GM19372 (cell line): ENCODE measurements at regions not wholly inside any gene's neighbourhood (a gene's known extent, or its start where the extent isn't known, plus 50 kb on each side); places are given as distances from the start of the nearest gene placed in this dataset.
"Not testable (repeated sequence)": the region's sequence is repeated elsewhere in the genome, so short reads cannot be mapped to it uniquely, and the experiment has no call there.

ENCODE experiments used
- ATAC-seq: cut with Tn5 transposase; IDR thresholded peaks from one replicate; pipeline ENCODE4 v1.9.1; 2021; ENCODE audit warnings: mild to moderate bottlenecking, low read depth, moderate library complexity; ENCODE audit not compliant: unreplicated experiment

- ATAC-seq: no peak
These were observed 1159.6 kb upstream of the EPHA6 start for GRCh38 chr3:95654570-95655362.

DNA sequence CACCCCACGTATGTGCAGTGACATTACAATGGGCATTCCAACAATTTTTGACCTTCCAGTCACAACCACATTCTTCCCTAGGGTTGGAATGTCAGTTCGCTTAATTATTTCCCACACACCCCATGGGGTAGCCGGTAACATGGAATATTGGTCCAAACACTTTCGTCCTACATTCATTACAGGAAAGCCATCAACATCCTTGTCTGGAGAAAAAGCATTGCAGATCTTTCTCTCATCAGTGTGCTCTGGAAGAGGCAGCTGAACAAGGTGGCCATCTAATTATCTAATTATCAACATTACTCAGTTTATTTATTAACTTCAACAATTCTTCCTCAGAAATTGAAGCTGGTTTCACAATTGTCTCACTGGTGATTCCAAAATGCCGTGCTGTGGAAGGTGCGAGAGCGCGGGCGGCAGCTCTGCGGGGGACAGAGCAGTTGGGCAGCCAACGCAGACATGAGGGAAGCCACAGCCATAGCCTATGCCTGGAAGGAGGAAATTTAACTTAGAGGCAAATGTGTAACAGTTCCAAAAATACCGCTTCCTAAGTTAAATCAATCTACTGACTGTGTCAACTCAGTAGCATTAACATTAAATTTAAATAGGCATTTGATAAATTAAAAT, 1158.9 kb upstream of the EPHA6 start:
- no peak for ATAC-seq

- no peak for ATAC-seq
These were observed 1143.6 kb upstream of the EPHA6 start for GRCh38 chr3:95670765-95671164.

DNA sequence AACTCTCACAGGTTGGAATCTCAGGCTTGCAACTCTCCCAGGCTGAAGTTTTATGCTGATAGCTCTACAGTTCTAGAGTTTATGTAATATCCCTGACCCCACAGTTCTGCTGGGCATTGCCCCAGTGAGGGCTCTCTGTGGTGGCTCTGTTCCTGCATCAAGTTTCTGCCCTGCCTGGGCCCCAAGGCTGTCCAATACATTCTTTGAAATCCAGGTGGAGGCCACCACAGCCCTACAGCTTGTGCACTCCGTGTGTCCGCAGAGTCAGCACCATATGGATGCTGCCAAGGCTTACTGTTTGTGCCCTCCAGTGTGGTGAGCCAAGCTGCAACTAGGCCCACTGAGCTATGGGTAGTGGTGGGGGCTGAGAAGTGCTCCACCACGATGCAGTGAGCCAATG, 1141.2 kb upstream of the EPHA6 start:
- ATAC-seq: no peak

DNA sequence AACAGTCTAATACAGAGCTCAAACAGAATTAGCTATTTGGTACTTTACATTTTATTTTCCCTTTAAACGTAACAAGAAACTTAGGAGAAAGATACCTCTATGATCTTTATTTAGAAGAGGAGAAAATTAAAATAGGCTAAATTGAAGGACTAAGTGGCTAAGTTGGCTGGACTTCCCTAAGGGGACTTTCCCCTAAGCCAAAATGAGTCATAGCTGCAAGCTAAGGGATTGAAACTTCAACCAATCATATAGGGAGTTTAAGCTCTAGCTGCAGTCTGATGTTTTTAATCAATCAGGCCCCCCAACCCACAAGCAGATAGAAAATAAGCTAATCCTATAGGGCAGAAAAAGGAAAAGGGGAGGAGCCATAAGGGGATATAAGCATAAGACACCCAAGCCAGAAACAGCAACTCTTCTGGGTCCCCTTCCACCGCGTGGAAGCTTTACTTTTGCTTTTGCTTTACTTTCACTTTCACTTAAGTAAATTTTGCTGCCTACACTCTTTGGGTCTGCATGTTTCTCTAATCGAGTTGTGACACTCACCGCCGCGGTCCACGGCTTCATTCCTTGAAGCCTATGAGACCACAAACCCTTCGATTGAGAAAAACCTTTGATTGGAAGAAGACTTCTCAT, 1108.5 kb upstream of the EPHA6 start:
- ATAC-seq: no peak

DNA sequence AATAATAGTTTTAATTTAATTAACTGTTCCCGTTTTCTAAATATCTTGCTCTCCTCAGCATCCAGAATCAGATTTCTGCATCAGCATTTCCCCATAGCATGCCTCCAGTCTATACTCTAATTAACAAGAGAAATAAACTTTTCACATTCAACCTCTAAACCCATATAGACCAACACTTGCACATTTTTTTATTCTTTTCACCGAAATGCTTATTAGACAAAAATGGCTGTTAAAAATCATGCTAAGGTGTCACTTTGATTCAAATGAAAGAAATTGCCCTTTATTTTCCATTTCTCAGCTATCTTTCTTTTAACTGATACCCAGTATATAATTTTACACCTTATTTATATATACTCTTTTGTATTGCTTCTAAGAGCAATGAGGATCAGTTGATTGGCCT, 1107.1 kb upstream of the EPHA6 start:
- no peak for ATAC-seq

- no peak for ATAC-seq
These were observed 1103.7 kb upstream of the EPHA6 start for GRCh38 chr3:95710684-95711083.

DNA sequence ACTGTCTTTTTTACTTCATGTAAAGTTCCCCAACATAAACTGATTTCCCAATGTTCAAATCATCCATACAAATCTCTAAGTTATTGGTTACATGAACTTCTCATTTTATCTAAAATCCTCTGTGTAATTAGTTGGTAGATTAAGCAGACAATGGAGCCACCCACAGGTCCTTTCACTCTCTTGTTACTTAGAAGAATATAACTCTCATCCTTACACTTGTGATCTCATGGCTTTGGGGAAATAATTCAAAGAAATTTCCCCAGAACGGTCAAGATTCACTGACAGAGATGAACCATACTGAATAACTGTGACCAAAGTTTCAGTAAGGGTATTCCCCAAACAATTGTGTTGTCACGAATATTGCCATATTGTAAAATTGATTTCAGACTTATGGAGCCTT, 1102.6 kb upstream of the EPHA6 start:
- no peak for ATAC-seq

- no peak for ATAC-seq
These were observed 1099.3 kb upstream of the EPHA6 start for GRCh38 chr3:95715128-95715527.

DNA sequence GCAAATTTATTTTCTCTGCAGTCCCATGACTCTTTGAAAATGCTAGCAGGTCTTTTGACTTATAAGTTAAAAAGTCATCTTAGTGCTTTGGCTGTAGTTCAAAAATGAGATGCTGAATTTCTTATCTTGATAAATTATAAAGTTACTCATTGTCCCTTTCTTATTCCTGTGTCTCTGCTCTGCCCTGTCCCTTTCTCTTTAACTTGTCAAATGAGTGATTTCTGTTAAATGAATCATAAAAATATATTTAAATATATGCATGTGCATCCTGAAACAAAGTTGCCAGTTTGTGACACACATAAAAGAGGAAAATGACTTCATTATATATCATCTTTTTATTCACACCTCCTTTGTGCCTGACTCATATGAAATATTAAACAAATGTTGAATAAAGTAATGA, 1097.3 kb upstream of the EPHA6 start:
- ATAC-seq: no peak

GRCh38 chr3:95718168-95718567, 1096.2 kb upstream of the EPHA6 start:
- ATAC-seq: no peak

GRCh38 chr3:95719481-95719880, 1094.9 kb upstream of the EPHA6 start:
- no peak for ATAC-seq

GRCh38 chr3:95721938-95722337, 1092.5 kb upstream of the EPHA6 start:
- no peak for ATAC-seq

GRCh38 chr3:95725770-95726169, 1088.6 kb upstream of the EPHA6 start:
- ATAC-seq: no peak

- no peak for ATAC-seq
These were observed 1082.6 kb upstream of the EPHA6 start for GRCh38 chr3:95731753-95732152.

GRCh38 chr3:95733336-95733735, 1081.1 kb upstream of the EPHA6 start:
- no peak for ATAC-seq

- no peak for ATAC-seq
These were observed 1076.3 kb upstream of the EPHA6 start for GRCh38 chr3:95738045-95738444.

- ATAC-seq: not testable (repeated sequence)
These were observed 1069.5 kb upstream of the EPHA6 start for GRCh38 chr3:95744896-95745295.

- ATAC-seq: no peak
These were observed 1064.3 kb upstream of the EPHA6 start for GRCh38 chr3:95750097-95750496.

DNA sequence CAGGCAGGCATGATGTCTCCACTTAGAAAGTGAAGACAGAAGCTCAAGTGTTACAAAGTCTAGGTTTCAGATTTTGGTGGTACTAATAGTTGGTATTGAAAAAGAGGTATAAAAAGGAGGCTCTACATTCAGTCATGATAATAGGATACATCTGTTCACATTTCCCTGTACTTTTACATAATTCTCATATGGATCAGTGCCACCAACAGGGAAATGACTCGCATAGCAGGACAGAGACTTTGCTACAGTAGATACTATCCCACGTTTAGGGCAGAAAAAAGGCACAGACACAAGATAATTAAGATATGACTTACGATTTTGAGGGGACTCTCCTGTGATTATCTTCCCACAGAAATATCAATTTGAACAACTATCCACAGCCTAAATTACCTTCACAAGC, 1062.9 kb upstream of the EPHA6 start:
- no peak for ATAC-seq

GRCh38 chr3:95752199-95752598, 1062.2 kb upstream of the EPHA6 start:
- no peak for ATAC-seq

DNA sequence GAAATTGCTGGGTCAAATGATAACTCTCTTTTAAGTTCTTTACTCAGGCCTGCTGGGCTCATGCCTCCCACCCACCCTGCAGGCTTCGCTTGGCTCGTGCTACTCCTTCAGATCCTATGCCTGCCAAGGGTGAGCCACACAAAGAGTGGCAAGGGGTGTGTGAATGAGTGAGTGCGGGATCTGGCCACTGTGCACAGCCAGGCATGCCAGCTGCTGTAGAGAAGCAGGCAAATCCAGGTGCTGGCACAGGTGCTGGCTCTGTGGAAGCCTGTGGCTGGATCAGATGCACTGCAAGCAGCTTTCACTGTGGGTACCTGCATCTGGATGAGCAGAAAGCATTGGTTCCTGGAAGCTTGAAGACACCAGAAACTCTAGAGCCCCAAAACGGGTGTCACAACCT, 1055.7 kb upstream of the EPHA6 start:
- ATAC-seq: no peak
